ENCODE measurements at regions not wholly inside any gene's neighbourhood (a gene's known extent, or its start where the extent isn't known, plus 50 kb on each side); places are given as distances from the start of the nearest gene placed in this dataset.

DNA sequence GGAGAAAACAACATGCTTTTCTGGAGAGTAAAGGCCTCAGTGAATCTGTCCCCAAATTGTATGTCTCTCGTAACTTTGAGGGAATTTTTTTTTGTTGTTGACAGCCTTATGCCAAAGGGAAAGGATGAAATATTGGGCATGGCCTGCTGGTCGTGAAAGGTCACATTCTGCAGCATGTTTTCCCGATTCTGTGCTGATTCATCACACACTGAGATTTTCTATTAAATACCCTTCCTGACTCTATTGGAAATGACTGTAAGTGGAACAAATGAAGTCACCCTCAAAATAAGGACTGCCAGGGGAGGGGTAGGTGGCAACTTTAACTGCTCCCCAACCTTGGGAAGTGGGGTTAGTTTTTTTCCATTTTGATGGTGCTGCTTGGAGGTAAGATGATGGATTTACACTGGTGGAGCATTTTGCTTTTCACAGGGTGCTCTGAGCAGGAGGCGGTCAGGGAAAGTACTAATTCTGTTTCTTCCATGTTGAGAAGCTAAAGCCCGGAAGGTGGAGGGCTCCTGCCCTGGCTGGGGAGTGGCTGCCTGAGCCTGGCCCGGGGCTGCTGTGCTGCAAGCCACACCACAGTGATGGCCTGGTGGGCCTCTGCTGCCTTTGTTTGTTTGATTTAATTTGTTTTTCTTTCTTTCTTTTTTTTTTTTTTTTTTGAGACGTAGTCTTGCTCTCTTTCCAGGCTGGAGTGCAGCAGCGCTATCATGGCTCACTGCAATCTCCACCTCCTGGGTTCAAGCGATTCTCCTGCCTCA lies 116.8 kb upstream of the SPATA13 start:
- TF ChIP-seq, protein P1, sequence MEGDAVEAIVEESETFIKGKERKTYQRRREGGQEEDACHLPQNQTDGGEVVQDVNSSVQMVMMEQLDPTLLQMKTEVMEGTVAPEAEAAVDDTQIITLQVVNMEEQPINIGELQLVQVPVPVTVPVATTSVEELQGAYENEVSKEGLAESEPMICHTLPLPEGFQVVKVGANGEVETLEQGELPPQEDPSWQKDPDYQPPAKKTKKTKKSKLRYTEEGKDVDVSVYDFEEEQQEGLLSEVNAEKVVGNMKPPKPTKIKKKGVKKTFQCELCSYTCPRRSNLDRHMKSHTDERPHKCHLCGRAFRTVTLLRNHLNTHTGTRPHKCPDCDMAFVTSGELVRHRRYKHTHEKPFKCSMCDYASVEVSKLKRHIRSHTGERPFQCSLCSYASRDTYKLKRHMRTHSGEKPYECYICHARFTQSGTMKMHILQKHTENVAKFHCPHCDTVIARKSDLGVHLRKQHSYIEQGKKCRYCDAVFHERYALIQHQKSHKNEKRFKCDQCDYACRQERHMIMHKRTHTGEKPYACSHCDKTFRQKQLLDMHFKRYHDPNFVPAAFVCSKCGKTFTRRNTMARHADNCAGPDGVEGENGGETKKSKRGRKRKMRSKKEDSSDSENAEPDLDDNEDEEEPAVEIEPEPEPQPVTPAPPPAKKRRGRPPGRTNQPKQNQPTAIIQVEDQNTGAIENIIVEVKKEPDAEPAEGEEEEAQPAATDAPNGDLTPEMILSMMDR (IDR thresholded peaks at IDR 0.05) = no peak
- H3K4me3 ChIP-seq = no peak overlapping the region
- DNase-seq (ENCODE audit: low spot score) = no peak
- H3K27ac ChIP-seq = peak overlapping the region in 1 of 2 donors; percentile 25

DNA sequence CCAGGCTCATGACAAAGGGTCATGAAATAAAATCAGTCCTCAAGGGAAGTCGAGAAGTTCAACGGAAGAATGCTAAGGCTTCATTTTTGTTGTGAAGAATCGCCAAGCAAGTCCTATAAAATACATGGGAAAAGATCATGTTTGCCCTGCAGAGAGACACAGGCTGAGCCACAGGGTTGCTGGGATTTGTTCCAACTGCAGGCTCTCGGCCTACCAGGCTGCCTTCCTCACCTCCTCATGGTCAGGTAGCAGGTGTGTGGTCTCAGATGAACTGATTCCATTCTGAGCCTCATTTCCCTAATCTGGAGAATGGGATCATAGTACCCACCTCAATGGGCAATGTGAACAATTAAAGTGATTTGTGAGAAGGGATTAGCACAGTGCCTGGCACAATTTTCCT lies 114.9 kb upstream of the SPATA13 start:
- TF ChIP-seq, protein P1 (IDR thresholded peaks at IDR 0.05) = no peak
- Histone ChIP-seq H3K27ac (no peak overlapping the region), H3K4me3 (no peak overlapping the region)
- DNase-seq (ENCODE audit: low spot score) = no peak

DNA sequence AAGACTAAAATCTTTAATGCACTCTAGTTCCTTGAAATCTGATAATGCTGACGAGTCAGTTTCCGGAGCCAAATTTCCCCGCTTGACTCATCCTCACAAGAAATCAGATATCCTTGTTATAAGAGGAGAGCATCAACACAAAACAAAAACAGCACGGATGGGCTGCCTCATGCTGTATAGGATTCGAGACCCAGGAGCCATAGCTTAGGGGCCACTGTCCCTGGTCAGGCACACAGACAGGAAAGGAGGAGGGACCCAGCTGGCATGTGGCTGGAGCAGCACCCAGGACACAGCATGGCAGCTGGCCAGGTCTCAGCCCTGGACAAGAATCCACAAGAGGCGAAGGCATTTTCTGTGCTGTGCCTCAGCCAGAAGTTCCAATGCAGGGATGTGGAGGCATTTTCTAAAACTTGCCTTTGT lies 110.2 kb upstream of the SPATA13 start:
- DNase-seq (ENCODE audit: low spot score) = peak; percentile 83
- Histone ChIP-seq H3K27ac (peak overlapping the region; percentile 20 to 64), H3K4me3 (no peak overlapping the region)
- TF ChIP-seq, protein P1 (IDR thresholded peaks at IDR 0.05) = no peak

DNA sequence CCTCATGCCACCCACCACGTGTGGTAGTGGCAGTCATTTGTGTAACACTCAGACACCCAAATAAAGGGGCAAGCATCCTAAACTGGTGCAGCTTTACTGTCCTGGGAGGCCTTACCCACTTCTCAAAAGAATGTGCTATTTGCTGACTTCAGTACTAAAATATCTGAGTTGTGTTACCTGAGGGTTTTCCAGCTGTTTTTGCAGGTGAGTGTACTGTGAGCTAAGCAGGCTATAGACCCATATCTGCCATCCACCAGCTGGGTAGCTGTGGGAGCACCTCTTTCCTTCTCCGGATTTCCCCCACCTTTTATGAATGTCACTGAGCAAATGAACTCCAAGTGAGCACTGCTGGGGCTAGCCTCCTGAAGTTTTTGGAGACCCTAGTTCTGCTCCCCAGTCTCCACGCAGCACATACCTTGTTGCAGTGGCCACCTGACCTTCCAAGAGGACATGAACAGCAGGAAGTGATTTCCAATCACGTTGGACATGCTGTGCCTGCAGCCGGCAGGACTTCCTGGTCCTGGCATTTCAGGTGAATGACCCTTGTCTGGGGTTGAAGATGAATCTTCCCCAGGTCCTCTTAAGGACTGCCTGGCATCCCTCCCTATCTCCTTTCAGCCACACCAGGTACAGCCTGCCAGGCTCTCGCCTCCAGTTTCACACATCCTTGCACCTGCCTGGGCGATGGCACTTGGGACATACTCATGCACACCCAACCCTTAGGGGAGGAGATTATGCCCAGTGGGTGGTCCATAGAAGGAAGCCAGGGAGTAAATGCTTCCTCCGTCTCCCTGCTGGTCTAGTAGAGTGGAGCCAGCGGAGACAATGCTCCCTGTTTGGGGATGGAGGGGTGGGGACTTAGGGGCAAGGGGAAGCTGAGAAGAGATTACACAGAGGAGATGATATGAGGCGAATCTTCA lies 109.5 kb upstream of the SPATA13 start:
- no peak for DNase-seq (ENCODE audit: low spot score)
- TF ChIP-seq, protein P1 (IDR thresholded peaks at IDR 0.05) = no peak
- peak overlapping the region in 1 of 2 donors; percentile 64 for H3K27ac ChIP-seq

DNA sequence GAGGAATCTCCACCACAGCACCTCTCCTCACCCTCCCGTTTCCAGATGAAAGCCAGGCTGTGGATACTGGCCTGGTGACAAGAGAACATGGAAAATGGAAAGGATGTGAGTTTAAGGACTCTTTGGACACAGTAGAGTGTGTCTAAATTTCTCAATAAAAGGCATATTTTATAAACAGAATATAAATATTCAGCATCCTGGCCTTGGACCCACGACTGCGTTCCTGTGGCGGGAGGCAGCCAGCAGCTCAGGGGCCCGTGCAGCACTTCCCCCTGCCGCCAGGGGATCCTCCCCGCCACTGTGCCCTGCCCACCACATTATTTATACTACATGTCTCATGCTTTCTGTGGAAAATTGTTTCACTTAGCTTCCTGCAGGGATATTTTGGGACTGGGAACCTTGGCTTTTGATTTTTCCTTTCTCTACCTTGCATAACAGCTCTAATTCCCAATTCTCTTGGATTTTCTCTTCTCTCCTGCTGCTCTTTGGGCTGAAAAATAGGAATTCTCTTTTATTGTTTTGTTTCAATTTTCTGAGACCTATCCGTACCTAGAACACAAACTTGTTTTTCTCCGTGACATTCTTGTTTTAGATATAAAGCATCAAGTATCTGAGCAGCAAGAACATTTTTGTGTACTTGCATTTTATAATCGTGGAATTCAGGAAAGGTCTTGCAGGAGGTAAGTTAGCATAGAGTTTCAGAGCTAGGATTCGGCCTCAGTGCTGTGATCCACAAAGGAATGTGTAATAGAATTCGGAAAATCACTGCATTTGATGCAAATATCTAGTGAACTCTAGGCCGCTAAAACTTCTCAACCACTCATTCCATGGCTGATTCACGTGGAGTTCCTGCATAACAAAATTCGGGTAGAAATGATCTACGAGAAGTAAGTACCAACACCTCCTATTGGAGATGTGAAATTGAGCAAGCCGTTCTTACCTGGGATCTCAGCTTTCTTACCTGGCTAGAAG lies 107.7 kb upstream of the SPATA13 start:
- TF ChIP-seq, protein P1 (IDR thresholded peaks at IDR 0.05) = no peak
- peak overlapping the region; percentile 2 to 69 for H3K27ac ChIP-seq
- no peak for DNase-seq (ENCODE audit: low spot score)
- peak overlapping the region; percentile 30 for H3K4me3 ChIP-seq

More for the DNA sequence above, 109.5 kb upstream of the SPATA13 start:
- H3K4me3 ChIP-seq = no peak overlapping the region

DNA sequence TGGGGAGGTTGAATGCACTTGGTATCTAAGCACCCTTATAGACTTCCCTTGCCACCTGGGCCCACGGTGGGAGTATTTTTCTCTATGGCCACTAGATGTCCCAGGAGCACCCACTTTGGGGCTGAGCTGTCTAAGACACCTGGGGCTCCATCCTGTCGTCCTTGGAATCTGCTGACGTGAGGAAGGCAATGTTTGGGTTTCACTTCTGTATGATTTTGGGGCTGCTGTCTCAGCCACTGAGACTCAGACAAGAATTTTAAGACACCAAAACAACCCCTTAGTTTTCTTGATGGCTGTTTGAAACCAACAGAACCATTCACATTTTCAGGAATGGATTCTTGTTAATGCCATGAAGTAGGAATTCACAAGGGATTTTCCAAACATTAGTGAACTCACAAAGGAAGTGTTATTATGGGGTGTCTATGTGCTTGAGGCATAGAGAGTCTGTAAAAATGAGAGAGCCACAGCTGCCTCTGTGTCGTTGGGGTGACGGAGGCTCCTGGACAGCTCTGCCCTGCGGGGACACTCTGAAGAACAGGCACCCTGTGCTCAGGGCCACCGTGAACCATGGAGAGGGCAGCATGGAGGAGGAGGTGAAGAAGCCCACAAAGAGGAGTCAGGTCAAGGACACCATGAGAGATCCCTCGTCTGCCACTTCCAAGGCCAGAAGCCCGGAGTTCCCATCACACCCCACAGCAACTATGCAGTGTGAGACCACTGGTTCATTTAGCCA lies 106.8 kb upstream of the SPATA13 start:
- no peak for DNase-seq (ENCODE audit: low spot score)
- TF ChIP-seq, protein P1 (IDR thresholded peaks at IDR 0.05) = peak; percentile 36
- Histone ChIP-seq H3K27ac (peak overlapping the region; percentile 2 to 69), H3K4me3 (peak overlapping the region; percentile 30)
